NT2/D1 (cell line): ENCODE measurements at regions not wholly inside any gene's neighbourhood (a gene's known extent, or its start where the extent isn't known, plus 50 kb on each side); places are given as distances from the start of the nearest gene placed in this dataset.

ENCODE experiments used
- DNase-seq: peaks from one replicate; pipeline ENCODE4 v3.0.0-alpha.2; 2011; ENCODE audit warnings: low read depth, low spot score
- H3K27me3 ChIP-seq: 2 replicates; pipeline ENCODE4 v1.6.0; 2011; ENCODE audit warnings: mild to moderate bottlenecking; ENCODE audit not compliant: insufficient read length, insufficient read depth
- H3K36me3 ChIP-seq: 2 replicates; pipeline ENCODE4 v1.6.1; 2011; ENCODE audit warnings: mild to moderate bottlenecking, low read length, mixed read lengths; ENCODE audit not compliant: insufficient read depth, insufficient read length
- H3K4me1 ChIP-seq: 2 replicates; pipeline ENCODE4 v1.5.1; 2011; ENCODE audit not compliant: insufficient read depth, insufficient read length
- H3K4me3 ChIP-seq: 2 replicates; pipeline ENCODE4 v1.5.1; 2011; ENCODE audit warnings: low read depth; ENCODE audit not compliant: insufficient read length
- H3K9ac ChIP-seq: 2 replicates; pipeline ENCODE4 v1.6.0; 2011; ENCODE audit warnings: low read depth; ENCODE audit not compliant: insufficient read length
- H3K9me3 ChIP-seq: 2 replicates; pipeline ENCODE4 v1.5.1; 2011; ENCODE audit warnings: mild to moderate bottlenecking, low read length; ENCODE audit not compliant: insufficient read depth
- SUZ12 ChIP-seq: IDR thresholded peaks from 2 replicates; pipeline ENCODE4 v1.6.1; 2011; ENCODE audit not compliant: insufficient read length, insufficient read depth; ENCODE audit errors: extremely low read depth
- YY1 ChIP-seq: IDR thresholded peaks from 2 replicates; pipeline ENCODE4 v1.6.1; 2011; ENCODE audit not compliant: insufficient read length, insufficient read depth
- ZNF274 ChIP-seq: IDR thresholded peaks from 2 replicates; pipeline ENCODE4 v1.6.1; 2011; ENCODE audit warnings: mild to moderate bottlenecking, low read depth, low read length

DNA sequence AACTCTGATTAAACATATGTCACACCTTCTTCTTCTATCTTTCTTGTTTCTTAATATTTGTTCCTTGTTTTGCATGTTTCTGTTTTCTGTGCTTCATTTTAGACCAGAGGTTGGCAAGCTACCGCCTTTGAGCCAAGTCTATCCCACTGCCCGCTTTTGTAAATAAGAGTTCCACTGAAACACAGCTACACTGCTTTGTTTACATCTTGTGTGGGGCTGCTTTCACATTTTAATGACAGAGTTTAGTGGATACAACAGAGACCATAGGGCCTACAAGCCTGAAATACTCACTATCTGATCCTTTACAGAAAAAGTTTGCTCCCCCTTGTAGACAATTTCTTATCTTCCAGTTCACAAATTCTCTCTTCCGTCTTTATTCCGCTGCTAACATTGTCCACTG, 109.4 kb upstream of the SPACA1 start:
- Histone ChIP-seq H3K27me3 (no peaks in the 10 kb centered on the region), H3K4me1 (no peaks in the 10 kb centered on the region), H3K4me3 (no peak overlapping the region), H3K9me3 (no peaks in the 10 kb centered on the region), H3K36me3 (no peaks in the 10 kb centered on the region), H3K9ac (no peak overlapping the region)
- DNase-seq, result no peak
- TF ChIP-seq YY1 (no peak), ZNF274 (no peak), SUZ12 (no peak)

DNA sequence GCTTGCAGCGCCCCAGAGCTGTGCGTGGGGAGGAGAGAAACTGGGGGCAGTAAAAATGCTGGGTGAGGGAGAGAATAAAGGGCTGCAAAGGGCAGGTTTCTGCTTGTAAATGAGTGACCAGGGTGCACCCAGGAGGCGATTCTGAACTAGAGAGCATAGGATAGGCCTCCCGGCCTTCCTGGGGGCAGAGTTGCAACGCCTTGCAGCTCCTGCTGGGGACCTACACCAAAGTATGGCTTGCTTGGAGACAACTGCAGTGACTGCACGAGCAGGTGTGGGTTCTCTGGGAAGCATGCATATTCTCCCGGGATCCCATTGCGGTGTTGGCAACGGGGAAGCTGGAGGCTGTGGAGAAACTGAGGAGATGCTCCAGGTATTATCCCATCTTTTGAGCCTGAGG, 111.6 kb upstream of the SPACA1 start:
- DNase-seq, result no peak
- Histone ChIP-seq H3K9ac (no peak overlapping the region), H3K9me3 (no peaks in the 10 kb centered on the region), H3K4me3 (no peak overlapping the region), H3K4me1 (no peaks in the 10 kb centered on the region), H3K27me3 (no peaks in the 10 kb centered on the region), H3K36me3 (no peaks in the 10 kb centered on the region)
- no peak for TF ChIP-seq ZNF274
- TF ChIP-seq SUZ12, result no peak
- no peak for TF ChIP-seq YY1

DNA sequence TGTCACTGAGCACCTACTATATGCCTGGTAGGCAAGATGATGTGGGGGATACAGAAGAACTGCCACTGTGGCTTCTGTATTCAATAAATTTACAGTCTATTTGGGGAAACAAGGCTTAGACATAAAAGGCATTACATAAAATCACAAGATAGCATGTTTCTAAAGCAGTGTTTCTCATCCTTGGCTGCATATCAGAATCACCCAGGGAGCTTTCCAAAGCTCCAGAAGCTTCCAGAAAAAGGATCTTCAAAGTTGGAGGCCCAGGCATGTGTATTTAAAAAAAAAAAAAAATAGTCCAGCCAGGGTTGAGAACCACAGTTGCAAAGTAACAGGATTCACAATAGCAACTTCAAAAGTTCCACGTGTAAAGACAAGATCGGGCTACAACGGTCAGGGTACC, 112.4 kb upstream of the SPACA1 start:
- TF ChIP-seq YY1 (no peak), SUZ12 (no peak), ZNF274 (no peak)
- no peaks in the 10 kb centered on the region for H3K9me3 ChIP-seq

DNA sequence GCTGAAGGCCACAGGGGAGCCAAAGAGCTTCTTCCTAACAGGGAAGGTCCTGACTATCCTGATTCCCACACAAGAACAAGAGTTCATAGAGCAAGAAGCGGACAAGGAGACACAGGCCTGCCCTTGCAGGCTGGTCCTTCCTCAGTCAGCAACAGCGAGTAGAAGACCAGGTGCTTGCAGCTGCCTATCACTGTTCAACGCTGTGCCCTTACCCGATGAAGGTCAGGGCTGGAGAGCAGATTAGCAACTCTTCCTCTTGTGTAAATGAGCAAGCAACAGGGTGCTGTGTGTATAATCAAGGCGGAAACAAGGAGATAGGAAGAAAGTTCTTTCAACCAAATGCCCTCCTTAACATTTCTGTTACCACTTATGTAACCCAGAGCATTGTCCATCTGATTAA, 115.3 kb upstream of the SPACA1 start:
- no peak for TF ChIP-seq YY1
- no peak for TF ChIP-seq SUZ12
- no peak for TF ChIP-seq ZNF274
- Histone ChIP-seq H3K4me1 (peaks cover 2% of the 10 kb centered on the region), H3K4me3 (no peak overlapping the region), H3K27me3 (no peaks in the 10 kb centered on the region), H3K36me3 (no peaks in the 10 kb centered on the region), H3K9ac (no peak overlapping the region), H3K9me3 (no peaks in the 10 kb centered on the region)
- DNase-seq, result no peak

More for the DNA sequence above, 112.4 kb upstream of the SPACA1 start:
- Histone ChIP-seq H3K36me3 (no peaks in the 10 kb centered on the region), H3K9ac (no peak overlapping the region), H3K4me1 (no peaks in the 10 kb centered on the region), H3K27me3 (no peaks in the 10 kb centered on the region), H3K4me3 (no peak overlapping the region)
- no peak for DNase-seq

DNA sequence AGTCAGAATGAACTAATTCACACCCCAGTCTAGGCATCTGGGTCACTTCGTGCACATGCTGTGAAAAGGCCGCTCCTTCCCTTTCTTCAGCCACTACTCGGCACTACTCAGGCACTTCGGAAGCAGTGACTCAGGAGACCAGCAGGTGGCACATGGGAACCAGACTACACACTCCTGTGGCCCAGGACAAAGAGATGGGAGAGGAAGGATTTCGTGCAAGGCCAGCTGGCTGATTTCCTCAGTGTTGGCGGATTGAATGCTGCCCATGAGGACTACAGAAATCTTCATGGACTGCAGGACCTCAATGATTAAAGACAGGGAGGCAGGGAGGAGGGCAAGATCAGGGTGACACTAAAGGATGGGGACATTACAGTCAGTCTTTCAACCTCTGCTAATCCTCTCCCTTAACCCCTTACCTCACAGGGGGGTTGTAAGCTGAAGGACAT, 117.8 kb upstream of the SPACA1 start:
- peak; percentile 61 for DNase-seq
- Histone ChIP-seq H3K9me3 (no peaks in the 10 kb centered on the region), H3K36me3 (no peaks in the 10 kb centered on the region), H3K27me3 (no peaks in the 10 kb centered on the region), H3K9ac (no peak overlapping the region), H3K4me1 (peaks cover 2% of the 10 kb centered on the region), H3K4me3 (no peak overlapping the region)
- TF ChIP-seq YY1 (no peak), ZNF274 (no peak), SUZ12 (no peak)

DNA sequence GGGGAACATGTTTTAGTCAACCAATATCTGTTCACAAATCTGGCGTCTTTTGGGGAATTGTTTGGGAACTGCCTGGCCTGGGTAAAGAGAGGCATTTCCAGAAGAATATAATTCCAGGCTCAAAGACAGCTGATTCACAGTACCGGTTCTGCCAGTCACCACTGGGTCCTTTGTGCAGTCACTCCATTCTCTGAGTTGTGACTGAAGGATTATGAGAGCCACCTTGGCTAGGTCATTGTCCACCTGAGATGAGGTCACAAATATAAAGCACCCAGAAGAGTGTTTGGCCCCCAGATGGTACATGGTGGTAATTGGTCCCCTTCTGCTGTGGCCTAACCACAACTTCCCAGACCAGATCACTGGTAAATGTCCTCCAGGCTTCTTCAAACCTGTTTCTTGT, 121.0 kb upstream of the SPACA1 start:
- no peaks in the 10 kb centered on the region for H3K9me3 ChIP-seq
- no peaks in the 10 kb centered on the region for H3K27me3 ChIP-seq
- no peaks in the 10 kb centered on the region for H3K36me3 ChIP-seq
- H3K4me3 ChIP-seq, result no peak overlapping the region
- TF ChIP-seq SUZ12, result no peak
- no peak for TF ChIP-seq ZNF274
- no peak for TF ChIP-seq YY1
- no peak overlapping the region for H3K9ac ChIP-seq
- peaks cover 2% of the 10 kb centered on the region for H3K4me1 ChIP-seq
- no peak for DNase-seq

DNA sequence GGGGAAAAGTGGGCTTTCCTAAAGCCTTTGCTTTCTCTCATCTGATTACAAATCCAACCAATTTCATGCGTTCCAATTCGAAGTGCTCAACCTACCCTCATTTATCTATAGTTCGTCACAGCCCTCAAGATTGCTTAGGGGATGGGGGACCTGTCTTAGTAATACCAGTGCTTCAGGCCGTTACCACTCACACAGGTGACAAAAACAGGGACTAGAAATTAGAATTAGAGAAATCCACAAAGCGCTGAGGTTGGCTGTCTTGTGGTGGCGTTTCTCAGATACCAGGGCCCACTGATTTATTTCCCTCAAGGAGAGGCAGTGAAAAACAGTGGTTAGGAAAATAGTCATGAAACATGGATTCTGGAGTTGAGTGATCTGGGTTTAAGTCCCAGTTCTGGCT, 121.6 kb upstream of the SPACA1 start:
- Histone ChIP-seq H3K27me3 (no peaks in the 10 kb centered on the region), H3K36me3 (no peaks in the 10 kb centered on the region), H3K4me1 (peaks cover 2% of the 10 kb centered on the region), H3K9me3 (no peaks in the 10 kb centered on the region), H3K9ac (no peak overlapping the region), H3K4me3 (no peak overlapping the region)
- no peak for DNase-seq
- TF ChIP-seq ZNF274 (no peak), YY1 (no peak), SUZ12 (no peak)
